ENCODE measurements at regions not wholly inside any gene's neighbourhood (a gene's known extent, or its start where the extent isn't known, plus 50 kb on each side); places are given as distances from the start of the nearest gene placed in this dataset.

DNA sequence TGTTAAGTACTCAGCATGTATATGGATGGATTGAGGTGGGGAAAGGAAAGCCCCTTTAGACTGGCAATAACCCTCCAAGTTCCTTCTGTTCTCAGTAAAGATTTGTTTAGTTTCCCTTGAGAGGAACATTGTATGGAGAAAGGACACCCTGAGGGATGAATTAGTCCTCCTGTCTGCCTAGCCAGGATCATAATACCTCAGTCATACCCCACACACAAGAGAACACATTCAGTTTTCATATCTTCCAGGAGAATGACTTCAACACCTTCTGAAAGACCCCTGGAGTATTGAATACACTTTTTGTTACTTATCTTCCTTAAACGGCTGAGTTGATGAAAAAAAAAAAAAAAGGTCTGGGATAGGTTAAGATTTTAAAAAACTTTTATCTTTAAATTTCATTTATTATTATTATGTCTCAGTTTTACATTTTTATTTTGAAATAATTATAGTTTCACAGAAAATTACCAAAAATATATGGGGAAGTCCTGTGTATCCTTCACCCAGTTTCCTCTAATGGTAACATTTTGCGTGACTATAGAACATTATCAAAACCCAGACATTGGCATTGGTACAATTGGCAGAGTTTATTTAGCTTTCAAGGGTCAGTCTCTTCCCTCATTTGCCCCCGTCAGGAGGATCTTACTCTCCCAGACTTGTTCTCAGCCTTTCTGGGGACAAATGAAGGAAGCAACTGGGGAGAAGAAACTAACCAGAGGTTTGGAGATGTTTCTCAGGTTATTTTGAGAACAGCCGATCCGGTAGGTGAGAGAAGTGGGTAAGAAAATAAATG, 88.0 kb downstream of the ACTBL2 start:
- Histone ChIP-seq H3K27me3 (ENCODE audit: insufficient read depth, poor library complexity, severe bottlenecking) (no peaks in the 10 kb centered on the region), H3K4me3 (replicated peaks; ENCODE audit: insufficient read depth, low read length) (no peak overlapping the region), H3K27ac (replicated peaks) (no peak overlapping the region)
- DNase-seq (ENCODE audit: low read depth in 1 of 2, low spot score in 1 of 2) = no peak
- TF ChIP-seq SPI1 (IDR thresholded peaks at IDR 0.05; ENCODE audit: borderline replicate concordance, low read depth) = no peak
- TF ChIP-seq GABPA (IDR thresholded peaks at IDR 0.05; ENCODE audit: low read depth) = no peak
- TF ChIP-seq, protein P1, sequence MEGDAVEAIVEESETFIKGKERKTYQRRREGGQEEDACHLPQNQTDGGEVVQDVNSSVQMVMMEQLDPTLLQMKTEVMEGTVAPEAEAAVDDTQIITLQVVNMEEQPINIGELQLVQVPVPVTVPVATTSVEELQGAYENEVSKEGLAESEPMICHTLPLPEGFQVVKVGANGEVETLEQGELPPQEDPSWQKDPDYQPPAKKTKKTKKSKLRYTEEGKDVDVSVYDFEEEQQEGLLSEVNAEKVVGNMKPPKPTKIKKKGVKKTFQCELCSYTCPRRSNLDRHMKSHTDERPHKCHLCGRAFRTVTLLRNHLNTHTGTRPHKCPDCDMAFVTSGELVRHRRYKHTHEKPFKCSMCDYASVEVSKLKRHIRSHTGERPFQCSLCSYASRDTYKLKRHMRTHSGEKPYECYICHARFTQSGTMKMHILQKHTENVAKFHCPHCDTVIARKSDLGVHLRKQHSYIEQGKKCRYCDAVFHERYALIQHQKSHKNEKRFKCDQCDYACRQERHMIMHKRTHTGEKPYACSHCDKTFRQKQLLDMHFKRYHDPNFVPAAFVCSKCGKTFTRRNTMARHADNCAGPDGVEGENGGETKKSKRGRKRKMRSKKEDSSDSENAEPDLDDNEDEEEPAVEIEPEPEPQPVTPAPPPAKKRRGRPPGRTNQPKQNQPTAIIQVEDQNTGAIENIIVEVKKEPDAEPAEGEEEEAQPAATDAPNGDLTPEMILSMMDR (IDR thresholded peaks at IDR 0.05; ENCODE audit: insufficient read depth, low read length) = no peak
- TF ChIP-seq, protein P2, sequence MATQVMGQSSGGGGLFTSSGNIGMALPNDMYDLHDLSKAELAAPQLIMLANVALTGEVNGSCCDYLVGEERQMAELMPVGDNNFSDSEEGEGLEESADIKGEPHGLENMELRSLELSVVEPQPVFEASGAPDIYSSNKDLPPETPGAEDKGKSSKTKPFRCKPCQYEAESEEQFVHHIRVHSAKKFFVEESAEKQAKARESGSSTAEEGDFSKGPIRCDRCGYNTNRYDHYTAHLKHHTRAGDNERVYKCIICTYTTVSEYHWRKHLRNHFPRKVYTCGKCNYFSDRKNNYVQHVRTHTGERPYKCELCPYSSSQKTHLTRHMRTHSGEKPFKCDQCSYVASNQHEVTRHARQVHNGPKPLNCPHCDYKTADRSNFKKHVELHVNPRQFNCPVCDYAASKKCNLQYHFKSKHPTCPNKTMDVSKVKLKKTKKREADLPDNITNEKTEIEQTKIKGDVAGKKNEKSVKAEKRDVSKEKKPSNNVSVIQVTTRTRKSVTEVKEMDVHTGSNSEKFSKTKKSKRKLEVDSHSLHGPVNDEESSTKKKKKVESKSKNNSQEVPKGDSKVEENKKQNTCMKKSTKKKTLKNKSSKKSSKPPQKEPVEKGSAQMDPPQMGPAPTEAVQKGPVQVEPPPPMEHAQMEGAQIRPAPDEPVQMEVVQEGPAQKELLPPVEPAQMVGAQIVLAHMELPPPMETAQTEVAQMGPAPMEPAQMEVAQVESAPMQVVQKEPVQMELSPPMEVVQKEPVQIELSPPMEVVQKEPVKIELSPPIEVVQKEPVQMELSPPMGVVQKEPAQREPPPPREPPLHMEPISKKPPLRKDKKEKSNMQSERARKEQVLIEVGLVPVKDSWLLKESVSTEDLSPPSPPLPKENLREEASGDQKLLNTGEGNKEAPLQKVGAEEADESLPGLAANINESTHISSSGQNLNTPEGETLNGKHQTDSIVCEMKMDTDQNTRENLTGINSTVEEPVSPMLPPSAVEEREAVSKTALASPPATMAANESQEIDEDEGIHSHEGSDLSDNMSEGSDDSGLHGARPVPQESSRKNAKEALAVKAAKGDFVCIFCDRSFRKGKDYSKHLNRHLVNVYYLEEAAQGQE (IDR thresholded peaks at IDR 0.05; ENCODE audit: insufficient replicate concordance, low read depth) = no peak
- TF ChIP-seq POLR2AphosphoS5 (IDR thresholded peaks at IDR 0.05; ENCODE audit: low read depth) = no peak

DNA sequence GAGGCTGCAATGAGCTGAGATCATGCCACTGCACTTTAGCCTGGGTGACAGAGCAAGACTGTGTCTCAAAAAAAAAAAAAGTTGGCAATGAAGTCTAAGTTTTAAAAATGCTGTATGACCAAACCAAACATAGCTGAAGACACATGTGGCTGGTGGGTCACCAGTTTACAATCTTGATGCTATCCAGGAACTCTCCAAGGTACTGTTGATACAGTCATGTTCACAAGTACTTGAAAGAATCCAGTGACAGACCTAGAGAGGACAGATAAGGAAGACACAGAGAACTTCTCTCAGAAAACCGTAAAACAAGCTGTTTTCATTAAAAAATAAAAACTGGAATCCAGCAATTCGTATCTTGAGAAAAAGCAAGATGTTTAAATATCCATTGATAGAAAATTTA, 95.7 kb downstream of the ACTBL2 start:
- TF ChIP-seq, protein P2 (IDR thresholded peaks at IDR 0.05; ENCODE audit: insufficient replicate concordance, low read depth) = peak; percentile 79
- no peak for TF ChIP-seq SPI1 (IDR thresholded peaks at IDR 0.05; ENCODE audit: borderline replicate concordance, low read depth)
- no peak for DNase-seq (ENCODE audit: low read depth in 1 of 2, low spot score in 1 of 2)
- Histone ChIP-seq H3K27ac (replicated peaks) (no peak overlapping the region), H3K4me3 (replicated peaks; ENCODE audit: insufficient read depth, low read length) (no peak overlapping the region), H3K27me3 (ENCODE audit: insufficient read depth, poor library complexity, severe bottlenecking) (no peaks in the 10 kb centered on the region)

DNA sequence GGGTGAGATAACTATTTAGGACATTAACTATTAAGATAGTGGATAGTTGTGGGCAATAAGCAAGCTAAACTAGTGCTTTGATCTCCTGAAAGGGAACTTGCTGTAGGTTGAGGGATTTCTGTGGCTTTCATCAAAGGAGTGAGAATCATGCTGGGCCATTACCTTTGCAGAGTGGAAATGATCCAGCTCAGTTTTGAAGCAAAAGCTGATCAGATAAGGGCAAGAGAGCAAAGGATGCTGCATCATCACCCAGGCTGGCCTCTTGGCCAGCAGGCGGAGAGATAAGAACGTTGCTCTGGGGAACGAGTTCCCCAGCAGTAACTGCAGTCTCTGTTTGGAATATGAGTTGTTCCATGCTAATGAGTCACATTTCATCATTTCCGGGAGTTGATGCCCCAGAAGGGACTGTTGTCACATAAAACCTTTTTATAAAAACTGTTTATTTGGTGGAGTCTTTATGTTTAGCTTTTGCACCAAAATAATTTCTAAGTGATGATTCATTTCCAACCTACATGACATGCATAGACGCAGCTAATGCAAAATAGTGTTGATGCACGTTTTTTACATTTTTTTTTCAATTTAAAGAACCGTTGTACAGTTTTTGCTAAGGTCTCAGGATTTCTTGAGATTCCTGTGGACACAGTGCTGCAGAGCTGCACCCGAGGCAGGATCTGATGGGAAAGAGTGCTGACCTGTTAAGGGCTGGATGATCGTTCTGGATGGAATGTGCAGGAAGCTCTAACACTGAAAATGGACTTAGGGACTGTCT, 99.3 kb downstream of the ACTBL2 start:
- no peak overlapping the region for H3K4me3 ChIP-seq (replicated peaks; ENCODE audit: insufficient read depth, low read length)
- H3K27ac ChIP-seq (replicated peaks) = no peak overlapping the region
- TF ChIP-seq SPI1 (IDR thresholded peaks at IDR 0.05; ENCODE audit: borderline replicate concordance, low read depth) = no peak
- no peak for TF ChIP-seq POLR2AphosphoS5 (IDR thresholded peaks at IDR 0.05; ENCODE audit: low read depth)
- no peak for TF ChIP-seq GABPA (IDR thresholded peaks at IDR 0.05; ENCODE audit: low read depth)
- TF ChIP-seq, protein P1 (IDR thresholded peaks at IDR 0.05; ENCODE audit: insufficient read depth, low read length) = no peak
- no peaks in the 10 kb centered on the region for H3K27me3 ChIP-seq (ENCODE audit: insufficient read depth, poor library complexity, severe bottlenecking)
- DNase-seq (ENCODE audit: low read depth in 1 of 2, low spot score in 1 of 2) = no peak

DNA sequence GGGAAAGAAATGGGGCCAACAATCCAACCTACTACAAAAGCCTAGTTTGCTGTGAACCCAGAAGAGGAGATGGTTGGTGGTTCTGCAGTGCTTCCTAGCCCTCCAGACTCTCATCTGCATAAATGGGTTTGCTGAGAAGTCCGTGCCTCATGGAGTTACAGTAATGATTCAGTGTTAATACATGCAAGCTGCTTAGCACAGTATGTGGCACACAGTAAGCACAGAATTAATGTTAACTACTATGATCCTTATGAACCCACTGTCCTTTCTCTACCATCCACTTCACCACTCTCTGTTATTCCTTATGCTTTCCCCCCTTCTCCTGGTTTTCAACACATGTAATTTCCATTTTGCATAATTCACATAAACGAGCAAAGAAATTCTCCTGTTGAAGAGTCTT, 100.0 kb downstream of the ACTBL2 start:
- no peak for DNase-seq (ENCODE audit: low read depth in 1 of 2, low spot score in 1 of 2)
- TF ChIP-seq POLR2AphosphoS5 (IDR thresholded peaks at IDR 0.05; ENCODE audit: low read depth) (no peak), GABPA (IDR thresholded peaks at IDR 0.05; ENCODE audit: low read depth) (no peak), SPI1 (IDR thresholded peaks at IDR 0.05; ENCODE audit: borderline replicate concordance, low read depth) (no peak)
- TF ChIP-seq, protein P2 (IDR thresholded peaks at IDR 0.05; ENCODE audit: insufficient replicate concordance, low read depth) = no peak
- TF ChIP-seq, protein P1 (IDR thresholded peaks at IDR 0.05; ENCODE audit: insufficient read depth, low read length) = no peak
- no peak overlapping the region for H3K4me3 ChIP-seq (replicated peaks; ENCODE audit: insufficient read depth, low read length)
- no peak overlapping the region for H3K27ac ChIP-seq (replicated peaks)
- H3K27me3 ChIP-seq (ENCODE audit: insufficient read depth, poor library complexity, severe bottlenecking) = no peaks in the 10 kb centered on the region

All from HL-60 (cell line).